ENCODE measurements at regions not wholly inside any gene's neighbourhood (a gene's known extent, or its start where the extent isn't known, plus 50 kb on each side); places are given as distances from the start of the nearest gene placed in this dataset.

DNA sequence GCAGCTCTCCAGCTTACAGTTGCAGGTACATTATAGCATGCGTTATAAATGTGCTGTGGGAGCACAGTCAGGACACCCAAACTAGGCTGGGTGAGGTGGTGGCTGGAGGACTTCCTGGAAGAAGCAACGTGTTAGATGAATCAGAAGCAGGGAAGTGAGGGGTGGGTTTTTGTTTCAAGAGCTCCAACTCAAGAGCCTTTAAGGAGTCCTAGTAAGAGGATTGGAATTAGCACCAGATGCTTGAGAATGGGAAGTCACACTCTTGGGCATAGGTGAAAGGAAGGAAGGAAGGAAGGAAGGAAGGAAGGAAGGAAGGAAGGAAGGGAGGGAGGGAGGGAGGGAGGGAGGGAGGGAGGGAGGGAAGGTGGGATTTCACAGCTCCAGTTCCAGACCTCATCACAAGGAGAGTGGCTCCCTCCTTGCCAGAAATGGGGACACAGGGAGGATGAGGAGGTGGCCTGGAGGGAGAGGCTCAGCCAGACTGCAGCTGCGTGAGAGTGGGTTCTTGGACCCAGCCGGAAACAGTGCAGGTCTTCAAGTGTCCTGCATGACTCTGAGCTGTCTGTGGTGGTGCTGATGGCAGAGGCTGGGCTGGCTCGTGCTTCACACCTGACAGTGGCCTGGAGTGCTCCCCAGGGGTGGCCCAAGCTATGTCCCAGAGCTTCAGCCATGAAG is 115.7 kb upstream of the GSC start:
- no peaks in the 10 kb centered on the region for H3K36me3 ChIP-seq
- DNase-seq (no peak), ATAC-seq (no peak)
- H3K27ac ChIP-seq = no peak overlapping the region
- H3K4me3 ChIP-seq = no peak overlapping the region
- H3K27me3 ChIP-seq = no peaks in the 10 kb centered on the region
- H3K4me1 ChIP-seq = no peaks in the 10 kb centered on the region
- no peak for TF ChIP-seq POLR2A (IDR thresholded peaks at IDR 0.05)
- TF ChIP-seq, protein P1, sequence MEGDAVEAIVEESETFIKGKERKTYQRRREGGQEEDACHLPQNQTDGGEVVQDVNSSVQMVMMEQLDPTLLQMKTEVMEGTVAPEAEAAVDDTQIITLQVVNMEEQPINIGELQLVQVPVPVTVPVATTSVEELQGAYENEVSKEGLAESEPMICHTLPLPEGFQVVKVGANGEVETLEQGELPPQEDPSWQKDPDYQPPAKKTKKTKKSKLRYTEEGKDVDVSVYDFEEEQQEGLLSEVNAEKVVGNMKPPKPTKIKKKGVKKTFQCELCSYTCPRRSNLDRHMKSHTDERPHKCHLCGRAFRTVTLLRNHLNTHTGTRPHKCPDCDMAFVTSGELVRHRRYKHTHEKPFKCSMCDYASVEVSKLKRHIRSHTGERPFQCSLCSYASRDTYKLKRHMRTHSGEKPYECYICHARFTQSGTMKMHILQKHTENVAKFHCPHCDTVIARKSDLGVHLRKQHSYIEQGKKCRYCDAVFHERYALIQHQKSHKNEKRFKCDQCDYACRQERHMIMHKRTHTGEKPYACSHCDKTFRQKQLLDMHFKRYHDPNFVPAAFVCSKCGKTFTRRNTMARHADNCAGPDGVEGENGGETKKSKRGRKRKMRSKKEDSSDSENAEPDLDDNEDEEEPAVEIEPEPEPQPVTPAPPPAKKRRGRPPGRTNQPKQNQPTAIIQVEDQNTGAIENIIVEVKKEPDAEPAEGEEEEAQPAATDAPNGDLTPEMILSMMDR (IDR thresholded peaks at IDR 0.05 in 4 of 5, conservative IDR thresholded peaks at IDR 0.05 in 1 of 5) = no peak
- in situ Hi-C loops (cut with MboI; ENCODE audit: low sequenced_read_pairs in 4 of 4) = no loop called here
- intact Hi-C loops (cut with DNase I; ENCODE audit: low total_unique reads) = no loop called here
- no peaks in the 10 kb centered on the region for H3K9me3 ChIP-seq

DNA sequence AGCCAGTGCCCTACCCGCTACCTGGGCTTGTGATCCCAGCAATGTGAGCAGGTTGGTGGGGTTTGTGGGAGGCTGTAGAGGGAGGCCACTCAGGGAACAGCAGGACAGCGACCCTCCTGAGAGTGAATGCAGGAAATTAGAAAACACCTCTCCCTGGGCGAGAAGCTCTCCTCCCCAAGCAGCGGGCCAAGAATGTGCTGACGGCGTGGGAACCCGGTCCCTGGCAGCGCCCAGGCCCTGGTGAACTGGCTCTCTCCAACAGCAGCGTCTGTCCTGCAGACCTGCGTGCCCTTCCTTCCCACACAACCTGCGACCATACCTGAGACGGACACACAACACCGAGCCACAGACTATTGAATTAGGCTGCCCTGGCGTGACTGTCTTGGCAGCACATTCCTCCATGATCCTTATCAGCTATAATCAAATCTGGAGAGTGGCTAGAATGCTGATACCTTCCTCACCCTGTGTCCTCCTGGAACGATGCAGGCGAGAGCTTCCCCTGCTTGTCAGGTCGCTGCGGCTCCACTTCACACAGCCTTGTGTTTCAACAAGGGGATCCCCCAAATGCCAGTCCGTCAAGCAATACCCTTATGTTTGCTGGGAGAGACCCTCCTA is 114.8 kb upstream of the GSC start:
- Histone ChIP-seq H3K36me3 (no peaks in the 10 kb centered on the region), H3K27me3 (no peaks in the 10 kb centered on the region), H3K27ac (no peak overlapping the region), H3K4me3 (no peak overlapping the region), H3K9me3 (no peaks in the 10 kb centered on the region), H3K4me1 (no peaks in the 10 kb centered on the region)
- ATAC-seq (no peak), DNase-seq (no peak)
- intact Hi-C loops (cut with DNase I; ENCODE audit: low total_unique reads) (no loop called here), in situ Hi-C loops (cut with MboI; ENCODE audit: low sequenced_read_pairs in 4 of 4) (no loop called here)
- no peak for TF ChIP-seq POLR2A (IDR thresholded peaks at IDR 0.05)
- TF ChIP-seq, protein P1 (IDR thresholded peaks at IDR 0.05 in 4 of 5, conservative IDR thresholded peaks at IDR 0.05 in 1 of 5) = no peak

DNA sequence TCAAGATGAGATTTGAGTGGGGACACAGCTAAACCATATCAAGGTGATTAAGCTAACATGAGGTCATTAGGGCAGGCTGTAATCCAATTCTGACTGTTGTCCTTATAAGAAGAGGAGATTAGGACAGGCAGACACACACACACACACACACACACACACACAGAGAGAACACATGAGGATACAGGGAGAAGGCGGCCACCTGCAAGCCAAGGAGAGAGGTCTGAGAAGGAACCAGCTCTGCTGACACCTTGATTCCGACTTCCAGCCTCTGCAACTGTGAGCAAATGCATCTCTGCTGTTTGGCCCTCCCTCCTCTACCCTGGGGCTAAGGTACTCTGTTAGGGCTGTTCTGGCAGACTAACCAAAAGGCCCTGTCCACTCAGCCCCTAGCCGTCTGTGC is 112.5 kb upstream of the GSC start:
- DNase-seq (no peak), ATAC-seq (no peak)
- Histone ChIP-seq H3K27me3 (no peaks in the 10 kb centered on the region), H3K9me3 (no peaks in the 10 kb centered on the region), H3K4me3 (no peak overlapping the region), H3K27ac (no peak overlapping the region), H3K4me1 (no peaks in the 10 kb centered on the region), H3K36me3 (no peaks in the 10 kb centered on the region)
- TF ChIP-seq, protein P1 (IDR thresholded peaks at IDR 0.05 in 4 of 5, conservative IDR thresholded peaks at IDR 0.05 in 1 of 5) = no peak
- no peak for TF ChIP-seq POLR2A (IDR thresholded peaks at IDR 0.05)
- intact Hi-C loops (cut with DNase I; ENCODE audit: low total_unique reads) = no loop called here
- in situ Hi-C loops (cut with MboI; ENCODE audit: low sequenced_read_pairs in 4 of 4) = no loop called here

DNA sequence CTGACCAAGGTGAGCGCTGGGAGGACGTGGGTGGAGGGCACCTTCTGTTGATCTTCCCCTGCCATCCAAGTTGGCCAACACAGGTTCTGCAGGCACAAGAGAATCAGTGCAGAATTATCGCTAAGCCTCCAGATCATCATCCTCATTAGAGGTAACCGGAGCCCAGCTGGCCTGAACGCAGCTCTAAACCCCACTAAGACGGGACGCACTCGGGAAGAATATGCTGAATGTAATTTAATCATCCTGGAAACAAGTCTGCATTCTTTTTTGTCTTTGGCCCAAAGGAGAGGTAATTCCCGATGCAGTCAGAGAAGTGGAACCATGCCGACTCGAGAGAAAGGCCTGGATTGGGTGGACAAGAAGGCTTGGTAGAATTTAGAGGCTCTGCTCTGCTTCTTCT is 111.0 kb upstream of the GSC start:
- intact Hi-C loops (cut with DNase I; ENCODE audit: low total_unique reads) = no loop called here
- Histone ChIP-seq H3K27me3 (no peaks in the 10 kb centered on the region), H3K4me1 (no peaks in the 10 kb centered on the region), H3K4me3 (no peak overlapping the region), H3K9me3 (no peaks in the 10 kb centered on the region), H3K36me3 (no peaks in the 10 kb centered on the region), H3K27ac (no peak overlapping the region)
- no peak for DNase-seq
- in situ Hi-C loops (cut with MboI; ENCODE audit: low sequenced_read_pairs in 4 of 4) = no loop called here
- TF ChIP-seq, protein P1 (IDR thresholded peaks at IDR 0.05 in 4 of 5, conservative IDR thresholded peaks at IDR 0.05 in 1 of 5) = no peak
- no peak for TF ChIP-seq POLR2A (IDR thresholded peaks at IDR 0.05)
- no peak for ATAC-seq

All from gastrocnemius medialis (tissue), 4 donors.